GM23248 (cell line): ENCODE measurements at regions not wholly inside any gene's neighbourhood (a gene's known extent, or its start where the extent isn't known, plus 50 kb on each side); places are given as distances from the start of the nearest gene placed in this dataset.

Source experiments
- DNase-seq: peaks from one replicate; pipeline ENCODE4 v3.0.0-alpha.2; 2015
- H2AFZ ChIP-seq: fragments of 200-600 bp; sonication (generic); 2 replicates; pipeline ENCODE4 v1.6.1; 2016; ENCODE audit warnings: antibody characterized with exemption
- H3F3A ChIP-seq: fragments of 200-600 bp; sonication (generic); 2 replicates; pipeline ENCODE4 v1.6.1; 2016; ENCODE audit warnings: mild to moderate bottlenecking, antibody characterized with exemption, mixed run types; ENCODE audit not compliant: insufficient read depth
- H3K27ac ChIP-seq: fragments of 200-600 bp; sonication (generic); 2 replicates; pipeline ENCODE4 v1.5.1; 2016; ENCODE audit warnings: mild to moderate bottlenecking
- H3K27me3 ChIP-seq: fragments of 200-600 bp; sonication (generic); replicated peaks from 2 replicates; pipeline ENCODE4 v1.6.1; 2016; ENCODE audit warnings: mild to moderate bottlenecking; ENCODE audit not compliant: insufficient read depth
- H3K36me3 ChIP-seq: fragments of 200-600 bp; sonication (generic); 2 replicates; pipeline ENCODE4 v1.6.1; 2016; ENCODE audit warnings: low read depth, mild to moderate bottlenecking
- H3K4me1 ChIP-seq: fragments of 200-600 bp; sonication (generic); 2 replicates; pipeline ENCODE4 v1.6.1; 2016; ENCODE audit warnings: mild to moderate bottlenecking; ENCODE audit not compliant: insufficient read depth
- H3K4me2 ChIP-seq: fragments of 200-600 bp; sonication (generic); one replicate; pipeline ENCODE4 v1.6.1; 2016; ENCODE audit warnings: mild to moderate bottlenecking; ENCODE audit not compliant: unreplicated experiment
- H3K4me3 ChIP-seq: fragments of 200-600 bp; sonication (generic); 2 replicates; pipeline ENCODE4 v1.5.1; 2016; ENCODE audit warnings: mild to moderate bottlenecking
- H3K79me2 ChIP-seq: fragments of 200-600 bp; sonication (generic); 2 replicates; pipeline ENCODE4 v1.6.1; 2016; ENCODE audit warnings: mild to moderate bottlenecking; ENCODE audit not compliant: insufficient read depth
- H3K9ac ChIP-seq: fragments of 200-600 bp; sonication (generic); 2 replicates; pipeline ENCODE4 v1.6.1; 2016; ENCODE audit warnings: mild to moderate bottlenecking
- H3K9me2 ChIP-seq: fragments of 200-600 bp; sonication (generic); 2 replicates; pipeline ENCODE4 v1.6.1; 2016; ENCODE audit warnings: mixed run types, mild to moderate bottlenecking, moderate library complexity; ENCODE audit not compliant: insufficient read depth
- H3K9me3 ChIP-seq: fragments of 200-600 bp; sonication (generic); one replicate; pipeline ENCODE4 v1.6.1; 2017; ENCODE audit warnings: low read depth
- H4K20me1 ChIP-seq: fragments of 200-600 bp; sonication (generic); 2 replicates; pipeline ENCODE4 v1.6.0; 2016; ENCODE audit not compliant: insufficient read depth
- EZH2 ChIP-seq: fragments of 200-600 bp; sonication (generic); IDR thresholded peaks from 2 replicates; pipeline ENCODE4 v1.6.1; 2018; ENCODE audit warnings: antibody characterized with exemption, mild to moderate bottlenecking; ENCODE audit not compliant: insufficient read depth, poor library complexity, severe bottlenecking
- EZH2phosphoT487 ChIP-seq: fragments of 200-600 bp; sonication (generic); IDR thresholded peaks from 2 replicates; pipeline ENCODE4 v1.6.1; 2018; ENCODE audit warnings: antibody characterized with exemption, moderate library complexity, mild to moderate bottlenecking, low read depth; ENCODE audit not compliant: insufficient read depth
- WGBS, 2 experiments: methylation state at CpG; one replicate each; pipeline ENCODE4 v1.1.6; 2015 to 2017; ENCODE audit warnings: low lambda C conversion rate in 2 of 2, low coverage in 1 of 2; ENCODE audit errors: missing lambda C conversion rate in 2 of 2; 5-methylcytosine and 5-hydroxymethylcytosine counted together
- in situ Hi-C: fragments of 300-500 bp; cut with MboI; formaldehyde crosslinking; loops from 2 replicates; pipeline ENCODE4 v1.15.0; 2020

GRCh38 chr1:147444381-147444780, 96.9 kb upstream of the BCL9 start:
- WGBS, 2 experiments = 55 to 58% methylated on average over 1 of the region's 1 CpG
- H3K36me3 ChIP-seq = no peaks in the 10 kb centered on the region
- H3K4me2 ChIP-seq = no peak overlapping the region
- H3K27ac ChIP-seq = no peak overlapping the region
- in situ Hi-C loops = no loop called here
- H2AFZ ChIP-seq = no peak overlapping the region
- H3K79me2 ChIP-seq = no peaks in the 10 kb centered on the region
- DNase-seq = no peak
- no peaks in the 10 kb centered on the region for H3K9me2 ChIP-seq
- no peak for TF ChIP-seq EZH2
- no peaks in the 10 kb centered on the region for H3K27me3 ChIP-seq
- no peaks in the 10 kb centered on the region for H3F3A ChIP-seq
- H3K9me3 ChIP-seq = peaks cover 4% of the 10 kb centered on the region
- H3K4me1 ChIP-seq = no peaks in the 10 kb centered on the region
- no peak overlapping the region for H3K9ac ChIP-seq
- no peak overlapping the region for H3K4me3 ChIP-seq
- no peaks in the 10 kb centered on the region for H4K20me1 ChIP-seq

GRCh38 chr1:147451628-147452027, 89.7 kb upstream of the BCL9 start:
- no peaks in the 10 kb centered on the region for H3K79me2 ChIP-seq
- no peaks in the 10 kb centered on the region for H3K36me3 ChIP-seq
- H3F3A ChIP-seq = no peaks in the 10 kb centered on the region
- no peak overlapping the region for H2AFZ ChIP-seq
- TF ChIP-seq EZH2phosphoT487 = no peak
- no peak for TF ChIP-seq EZH2
- no peaks in the 10 kb centered on the region for H3K4me1 ChIP-seq
- no peak overlapping the region for H3K9ac ChIP-seq
- H3K27me3 ChIP-seq = no peaks in the 10 kb centered on the region
- no peaks in the 10 kb centered on the region for H3K9me3 ChIP-seq
- no peak overlapping the region for H3K4me2 ChIP-seq
- whole genome bisulfite sequencing, 2 experiments = 53 to 80% methylated on average over 1 of the region's 1 CpG
- no peaks in the 10 kb centered on the region for H4K20me1 ChIP-seq
- in situ Hi-C loops = no loop called here
- H3K4me3 ChIP-seq = no peak overlapping the region
- H3K9me2 ChIP-seq = no peaks in the 10 kb centered on the region
- H3K27ac ChIP-seq = no peak overlapping the region
- no peak for DNase-seq

- Histone ChIP-seq H3F3A (no peaks in the 10 kb centered on the region), H3K36me3 (no peaks in the 10 kb centered on the region), H3K9ac (no peak overlapping the region), H3K9me2 (no peaks in the 10 kb centered on the region), H3K79me2 (no peaks in the 10 kb centered on the region), H3K4me3 (no peak overlapping the region), H3K9me3 (no peaks in the 10 kb centered on the region), H3K4me2 (no peak overlapping the region), H3K27me3 (no peaks in the 10 kb centered on the region), H2AFZ (no peak overlapping the region), H3K4me1 (no peaks in the 10 kb centered on the region), H4K20me1 (no peaks in the 10 kb centered on the region), H3K27ac (no peak overlapping the region)
- 15 to 28% methylated on average over 3 of the region's 3 CpGs for WGBS, 2 experiments
- no peak for DNase-seq
- in situ Hi-C loops = no loop called here
- no peak for TF ChIP-seq EZH2
- TF ChIP-seq EZH2phosphoT487 = no peak
Observed at GRCh38 chr1:147452809-147453208, 88.5 kb upstream of the BCL9 start.

- Histone ChIP-seq H3K4me2 (no peak overlapping the region), H2AFZ (no peak overlapping the region), H3K9me3 (no peaks in the 10 kb centered on the region), H3K9ac (no peak overlapping the region), H3K27me3 (no peaks in the 10 kb centered on the region), H3K79me2 (no peaks in the 10 kb centered on the region), H3K4me3 (no peak overlapping the region), H3K27ac (no peak overlapping the region), H3F3A (no peaks in the 10 kb centered on the region), H3K36me3 (no peaks in the 10 kb centered on the region), H3K4me1 (no peaks in the 10 kb centered on the region), H4K20me1 (no peaks in the 10 kb centered on the region), H3K9me2 (no peaks in the 10 kb centered on the region)
- in situ Hi-C loops = no loop called here
- WGBS, 2 experiments = 23 to 28% methylated on average over 3 of the region's 3 CpGs
- no peak for DNase-seq
- TF ChIP-seq EZH2phosphoT487 = no peak
- no peak for TF ChIP-seq EZH2
Observed at GRCh38 chr1:147463022-147463421, 78.3 kb upstream of the BCL9 start.

- Histone ChIP-seq H2AFZ (no peak overlapping the region), H3K79me2 (no peaks in the 10 kb centered on the region), H3K4me1 (no peaks in the 10 kb centered on the region), H3K9me2 (no peaks in the 10 kb centered on the region), H3K9me3 (no peaks in the 10 kb centered on the region), H3K4me3 (no peak overlapping the region), H3K36me3 (no peaks in the 10 kb centered on the region), H4K20me1 (no peaks in the 10 kb centered on the region), H3F3A (no peaks in the 10 kb centered on the region), H3K27me3 (no peaks in the 10 kb centered on the region; the same call in 1 of the 2 replicates), H3K27ac (no peak overlapping the region), H3K9ac (no peak overlapping the region), H3K4me2 (no peak overlapping the region)
- WGBS, 2 experiments = 15 to 29% methylated on average over 3 of the region's 3 CpGs
- TF ChIP-seq EZH2phosphoT487 = no peak
- no peak for TF ChIP-seq EZH2
- DNase-seq = no peak
- in situ Hi-C loops = no loop called here
Observed at GRCh38 chr1:147466543-147466942, 74.8 kb upstream of the BCL9 start.
